Amniotic epithelial cell (primary cell): ENCODE measurements at regions not wholly inside any gene's neighbourhood (a gene's known extent, or its start where the extent isn't known, plus 50 kb on each side); places are given as distances from the start of the nearest gene placed in this dataset.

Source experiments
- DNase-seq: peaks from one replicate; pipeline ENCODE4 v3.0.0-alpha.2; 2010; ENCODE audit warnings: low read depth

DNA sequence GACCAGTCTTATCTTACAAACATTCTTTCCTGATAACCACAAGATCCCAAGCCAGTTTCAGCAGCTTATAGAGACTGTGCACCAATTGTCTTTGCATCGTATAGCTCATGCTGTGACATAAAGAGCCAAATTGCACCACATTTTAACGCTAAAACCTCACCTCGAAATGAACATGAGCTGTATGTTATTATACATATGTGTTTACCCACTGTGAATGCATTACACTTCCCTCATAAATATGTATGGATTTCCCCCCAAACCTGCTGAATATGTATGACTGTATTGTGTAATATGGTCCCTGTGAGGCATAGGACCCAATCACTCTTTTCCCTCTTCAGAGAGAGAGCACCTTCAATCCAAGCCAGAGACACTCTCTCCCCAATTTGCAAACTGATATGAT lies 692.4 kb downstream of the NLGN4X start:
- DNase-seq, result no peak

DNA sequence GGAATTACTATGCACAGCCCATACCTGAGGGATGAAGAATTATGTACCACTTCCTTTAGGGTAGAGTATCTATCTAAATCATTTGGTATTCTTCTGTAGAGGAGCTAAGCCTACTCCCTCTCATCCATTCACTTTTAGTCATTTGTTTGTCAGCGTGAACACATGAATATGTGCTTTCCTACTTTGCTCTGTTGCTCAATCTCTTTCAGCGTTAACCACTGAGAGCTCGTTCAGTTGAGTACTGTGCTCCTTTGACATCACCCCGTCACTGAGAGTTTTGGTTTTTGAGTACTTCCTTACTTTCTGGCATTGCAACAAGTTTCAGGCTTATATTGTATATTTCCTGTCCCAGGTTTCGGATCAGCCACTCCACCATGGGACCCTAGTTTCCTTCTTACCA lies 700.6 kb downstream of the NLGN4X start:
- no peak for DNase-seq

DNA sequence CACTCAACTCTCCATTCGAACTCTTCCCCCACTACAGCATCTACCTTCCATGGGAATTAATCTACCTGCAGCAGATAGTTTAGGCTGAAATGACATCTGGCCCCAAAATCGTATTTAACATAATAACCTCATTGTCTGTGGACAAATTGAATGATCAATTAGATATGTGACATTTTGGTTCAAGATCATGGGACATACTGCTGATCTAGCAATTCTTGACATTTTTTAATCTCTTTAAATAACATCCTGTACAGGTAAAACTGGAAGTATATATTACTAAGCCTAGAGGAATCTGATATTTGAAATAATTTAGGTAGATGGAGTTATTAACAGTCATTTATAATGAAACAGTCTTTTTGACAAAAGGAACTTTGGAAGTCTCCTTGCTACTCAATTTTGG lies 702.5 kb downstream of the NLGN4X start:
- DNase-seq, result no peak

DNA sequence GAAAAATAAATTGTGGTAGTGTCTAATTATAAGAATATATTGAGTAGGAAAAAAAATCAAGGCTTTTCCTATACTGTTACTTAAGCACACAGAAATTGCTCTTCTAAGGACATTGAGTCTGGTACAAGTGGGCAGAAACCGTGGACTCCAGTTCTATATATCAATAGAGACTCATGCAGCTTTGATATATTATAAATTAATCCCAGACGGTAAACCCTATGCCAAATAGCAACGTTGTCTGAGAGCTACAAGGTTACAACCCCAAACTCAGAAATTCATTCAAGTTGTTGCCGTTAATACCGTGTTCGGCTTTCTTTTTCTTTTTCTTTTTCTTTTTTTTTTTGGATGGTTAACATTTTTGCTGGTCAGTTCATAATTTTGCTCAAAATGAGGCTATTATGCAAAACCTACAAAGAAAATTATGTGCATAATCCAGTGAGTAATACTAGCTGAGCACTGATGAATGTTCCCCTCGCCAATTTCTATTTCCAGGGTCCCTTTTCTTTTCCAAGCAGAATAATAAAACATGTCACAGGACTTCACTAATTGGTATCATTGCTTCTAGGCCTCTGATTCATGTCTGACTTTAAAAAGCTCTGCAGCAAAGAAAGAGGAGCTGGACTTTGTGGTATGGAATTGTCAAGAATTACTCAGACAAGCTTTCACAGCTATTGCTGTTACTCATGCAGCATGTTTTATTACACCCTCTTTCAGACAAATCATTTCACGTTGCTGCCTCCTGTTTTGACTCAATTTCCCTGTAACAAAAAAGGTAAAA lies 737.7 kb downstream of the NLGN4X start:
- DNase-seq, result no peak

DNA sequence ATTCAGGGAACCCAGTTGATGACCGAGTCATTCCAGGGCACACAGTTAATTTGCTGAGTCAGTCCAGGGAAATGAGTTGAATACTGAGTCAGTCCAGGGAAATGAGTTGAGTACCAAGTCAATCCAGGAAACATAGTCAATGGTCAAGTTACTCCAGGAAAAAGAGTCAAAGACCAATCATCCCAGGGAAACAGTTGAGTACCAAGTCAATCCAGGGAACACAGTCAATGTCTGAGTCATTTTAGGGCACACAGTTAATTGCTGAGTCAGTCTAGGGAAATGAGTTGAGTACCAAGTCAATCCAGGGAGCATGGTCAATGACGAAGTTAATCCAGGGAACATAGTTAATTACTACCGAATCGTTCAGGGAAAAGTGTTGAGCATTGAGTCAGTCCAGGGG lies 754.4 kb downstream of the NLGN4X start:
- no peak for DNase-seq

DNA sequence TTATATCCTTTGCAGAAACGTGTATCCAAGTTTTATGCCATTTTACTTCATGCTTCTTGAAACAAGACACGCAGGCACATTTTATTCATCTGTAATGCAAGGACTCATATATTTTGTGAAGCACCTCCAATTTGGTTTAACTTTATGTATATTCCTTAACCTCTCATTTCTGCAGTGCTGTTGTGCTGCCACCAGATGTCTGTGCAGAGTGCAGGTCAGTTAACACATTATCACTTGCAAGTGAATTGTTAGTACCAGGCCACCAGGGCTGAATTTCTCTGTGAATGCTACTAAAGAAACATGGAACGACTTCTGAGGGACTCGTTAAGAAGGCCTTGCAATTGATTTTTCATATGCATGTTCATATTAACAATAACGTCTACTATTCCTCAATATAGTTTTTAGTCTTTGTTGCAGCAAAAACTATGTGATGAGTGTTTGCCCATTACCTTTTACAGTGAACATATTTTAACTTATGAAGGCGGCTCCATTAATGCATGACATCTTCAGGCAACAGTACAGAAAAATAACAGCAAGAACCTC lies 770.3 kb downstream of the NLGN4X start:
- no peak for DNase-seq

DNA sequence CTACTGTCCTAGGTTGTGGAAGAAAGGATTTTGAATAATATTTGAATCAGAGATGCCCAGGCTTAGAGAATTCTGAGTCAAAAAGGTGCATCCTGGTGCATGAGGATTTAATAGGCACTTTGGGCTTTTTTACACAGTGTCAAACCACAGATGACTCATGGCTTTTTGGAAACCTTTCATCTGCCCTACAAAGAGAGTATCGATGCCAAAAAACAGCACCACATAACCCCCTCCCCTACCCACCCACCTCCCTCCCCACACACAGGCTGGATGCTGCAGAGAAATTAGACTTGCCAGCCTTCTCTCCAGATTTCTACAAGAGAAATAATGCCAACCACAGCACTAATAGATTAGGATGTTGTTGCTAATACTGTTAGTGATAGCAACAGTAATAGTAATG lies 779.3 kb downstream of the NLGN4X start:
- no peak for DNase-seq

DNA sequence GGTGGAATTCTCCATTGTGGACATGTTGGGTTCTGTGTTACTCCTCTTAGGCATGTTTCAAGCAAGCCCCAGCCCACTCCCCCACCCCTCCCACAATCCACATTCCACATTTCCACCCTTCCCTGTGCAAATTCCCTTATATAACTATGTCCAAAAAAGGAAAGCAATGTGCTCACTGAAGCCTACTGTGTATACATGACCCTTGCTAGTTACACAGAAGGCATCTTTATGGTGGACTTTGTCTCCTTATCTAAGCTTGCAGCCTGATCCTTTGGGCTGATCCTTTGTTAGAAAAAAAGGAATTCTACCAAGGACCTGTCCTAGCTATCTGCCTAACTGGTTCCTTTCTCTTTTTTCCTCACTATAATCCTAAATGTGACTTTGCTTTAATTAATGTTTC lies 796.8 kb downstream of the NLGN4X start:
- DNase-seq, result no peak

DNA sequence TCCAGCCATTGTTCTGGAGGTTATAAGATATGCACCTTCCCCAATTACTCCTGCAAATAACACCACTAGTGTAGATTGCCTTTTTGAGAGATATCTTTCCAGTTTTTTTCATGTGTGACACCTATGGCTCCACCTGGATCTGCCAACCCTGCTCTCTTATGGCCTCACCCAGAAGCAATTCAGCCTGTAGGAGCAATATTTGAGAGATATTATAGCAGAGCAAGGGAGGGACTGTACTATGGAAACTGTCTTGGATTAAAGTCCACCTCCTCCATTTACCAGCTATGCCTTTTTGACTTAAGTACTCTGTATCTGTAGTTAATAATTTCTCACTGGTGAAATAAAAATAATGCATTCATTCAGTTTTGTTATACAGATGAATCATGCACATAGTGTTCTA lies 803.5 kb downstream of the NLGN4X start:
- DNase-seq, result no peak

DNA sequence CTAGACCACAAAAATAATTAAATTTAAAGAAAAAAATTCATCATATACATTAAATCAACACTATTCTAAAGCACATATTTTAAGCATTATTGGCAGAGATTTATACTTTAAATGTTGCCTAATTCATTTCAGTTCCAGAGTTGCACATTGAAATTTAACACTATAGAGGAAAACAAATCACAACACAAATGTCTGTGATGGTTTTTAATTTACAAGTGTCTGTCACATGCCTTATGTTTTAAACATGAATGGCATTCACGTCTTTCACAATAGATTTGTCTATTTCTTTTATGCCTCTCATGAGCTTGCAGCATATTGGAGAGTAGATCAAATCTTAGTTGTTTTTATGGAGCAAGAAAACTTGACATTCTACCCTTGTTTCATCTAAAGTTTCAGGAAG lies 811.3 kb downstream of the NLGN4X start:
- DNase-seq, result no peak

DNA sequence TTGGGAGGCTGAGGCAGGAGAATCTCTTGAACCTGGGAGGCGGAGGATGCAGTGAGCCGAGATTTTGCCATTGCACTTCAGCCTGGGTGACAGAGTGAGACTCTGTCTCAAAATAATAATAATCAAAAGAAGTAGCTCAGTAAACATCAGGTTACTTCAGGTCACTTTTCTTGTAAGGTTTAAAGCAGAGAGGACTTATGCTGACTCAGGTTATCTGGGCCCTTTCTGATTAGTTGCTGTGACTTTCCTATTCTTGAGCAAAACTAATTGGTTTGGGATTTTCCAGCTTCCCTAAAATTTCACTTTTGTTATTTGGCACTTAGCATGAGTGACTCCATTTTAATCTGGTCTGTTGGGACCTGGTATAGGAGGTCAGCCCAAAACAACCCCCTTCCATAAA lies 812.9 kb downstream of the NLGN4X start:
- no peak for DNase-seq

DNA sequence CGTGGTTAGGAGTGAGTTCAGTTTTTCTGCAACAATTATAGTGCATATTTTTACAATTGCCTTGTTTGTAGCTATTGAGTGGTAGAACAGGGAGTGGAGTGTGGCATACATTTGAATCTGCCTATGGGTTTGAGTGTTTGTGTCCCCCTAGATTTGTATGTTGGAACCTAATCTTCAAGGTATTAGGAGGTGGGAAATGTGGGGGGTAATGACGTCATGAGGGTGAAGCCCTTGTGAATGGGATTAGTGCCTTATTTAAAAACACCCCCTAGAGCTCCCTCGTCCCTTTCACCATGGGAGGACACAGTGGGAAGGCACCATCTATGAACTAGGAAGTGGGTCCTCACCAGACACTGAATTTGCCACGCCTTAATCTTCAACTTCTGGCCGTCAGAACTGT lies 819.6 kb downstream of the NLGN4X start:
- DNase-seq, result no peak

DNA sequence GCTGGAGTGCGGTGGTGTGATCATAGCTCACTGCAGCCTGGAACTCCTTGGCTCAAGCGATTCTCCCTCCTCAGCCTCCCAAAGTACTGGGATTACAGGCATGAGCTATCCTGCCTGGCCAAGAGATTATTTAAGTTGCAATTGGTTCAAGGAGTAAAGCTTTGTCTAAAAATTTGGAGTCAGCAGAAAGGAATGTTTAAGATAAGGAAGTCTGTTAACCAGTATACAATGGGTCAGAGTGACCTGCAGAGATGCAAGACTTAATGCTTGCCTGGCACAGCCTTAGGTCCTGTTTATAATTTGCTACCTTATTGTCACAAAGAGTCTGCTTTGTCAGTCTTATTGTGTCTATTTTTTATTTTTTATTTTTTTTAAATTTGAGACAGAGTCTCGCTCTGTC lies 826.2 kb downstream of the NLGN4X start:
- no peak for DNase-seq

DNA sequence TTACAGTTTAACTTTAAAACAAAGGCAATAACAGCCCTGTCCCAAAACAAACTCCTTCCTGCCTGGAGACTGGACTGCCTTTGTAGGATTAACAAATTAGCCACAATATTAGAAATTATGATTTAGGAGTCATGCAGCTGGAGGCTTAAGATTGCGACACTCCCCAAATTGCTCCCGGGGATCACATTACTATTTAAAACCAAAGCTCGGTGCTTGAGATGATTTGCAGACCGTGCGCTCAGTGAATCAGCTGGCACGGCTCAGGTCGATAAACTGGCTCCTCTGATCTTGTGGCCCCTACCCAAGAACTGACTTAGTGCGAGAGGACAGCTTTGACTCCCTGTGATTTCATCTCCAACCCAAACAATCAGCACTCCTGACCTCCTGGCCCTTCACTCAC lies 829.3 kb downstream of the NLGN4X start:
- DNase-seq, result no peak

DNA sequence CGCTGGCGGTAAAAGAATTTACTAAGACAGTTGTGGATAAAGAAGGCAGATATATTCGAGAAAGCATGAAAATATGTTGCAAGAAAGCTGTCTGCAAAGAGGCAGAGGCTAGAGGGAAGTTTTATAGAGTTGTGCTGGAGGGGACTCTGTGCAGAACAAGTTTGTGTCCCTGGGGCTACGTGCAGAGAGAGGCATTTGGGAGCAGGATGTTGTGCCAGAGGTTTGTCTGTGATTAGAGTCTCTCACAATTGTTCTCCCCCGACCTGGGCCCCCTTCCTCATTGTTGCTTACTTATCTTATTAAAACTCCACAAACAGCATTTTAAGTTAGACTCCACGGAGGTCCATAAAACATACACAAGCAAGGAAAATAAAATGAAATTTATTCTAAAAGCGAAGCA lies 831.3 kb downstream of the NLGN4X start:
- DNase-seq, result no peak

DNA sequence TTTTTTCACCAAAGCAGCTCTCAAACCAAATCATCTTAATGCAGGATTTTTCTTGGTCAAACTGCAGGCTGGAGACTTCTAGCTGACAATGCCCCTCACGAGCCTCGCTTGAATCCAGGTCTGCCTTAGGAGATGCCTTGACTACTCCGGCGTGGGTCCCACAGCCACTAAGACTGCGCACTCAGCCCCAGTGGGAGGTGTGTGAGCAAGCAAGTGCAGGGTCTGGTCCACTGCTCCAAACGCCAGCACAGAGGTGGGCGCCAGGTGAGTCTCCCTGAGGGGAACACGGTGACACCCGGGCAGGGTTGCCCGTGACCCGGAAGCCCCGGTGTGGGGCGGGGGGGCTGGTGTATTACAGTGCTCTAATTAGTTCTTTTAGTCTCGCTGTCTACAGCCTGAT lies 838.3 kb downstream of the NLGN4X start:
- DNase-seq, result no peak

DNA sequence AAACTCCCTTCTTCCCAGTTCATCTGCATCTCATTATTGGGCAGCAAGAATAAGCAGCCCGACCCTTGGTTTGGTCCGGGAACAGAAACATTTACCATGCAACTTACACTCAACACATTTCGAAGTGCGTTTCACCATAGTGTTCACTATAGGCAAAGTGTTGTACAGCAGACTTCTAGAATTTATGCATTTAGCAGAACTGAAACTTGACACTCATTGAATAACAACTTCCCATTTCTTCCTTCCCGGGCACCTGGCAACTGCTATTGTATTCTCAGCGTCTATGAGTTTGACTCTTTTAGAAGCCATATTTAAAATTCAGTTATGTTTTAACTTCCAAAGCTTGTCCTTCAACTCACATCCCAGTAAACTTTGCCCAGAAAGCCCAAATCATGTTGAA lies 840.6 kb downstream of the NLGN4X start:
- no peak for DNase-seq

DNA sequence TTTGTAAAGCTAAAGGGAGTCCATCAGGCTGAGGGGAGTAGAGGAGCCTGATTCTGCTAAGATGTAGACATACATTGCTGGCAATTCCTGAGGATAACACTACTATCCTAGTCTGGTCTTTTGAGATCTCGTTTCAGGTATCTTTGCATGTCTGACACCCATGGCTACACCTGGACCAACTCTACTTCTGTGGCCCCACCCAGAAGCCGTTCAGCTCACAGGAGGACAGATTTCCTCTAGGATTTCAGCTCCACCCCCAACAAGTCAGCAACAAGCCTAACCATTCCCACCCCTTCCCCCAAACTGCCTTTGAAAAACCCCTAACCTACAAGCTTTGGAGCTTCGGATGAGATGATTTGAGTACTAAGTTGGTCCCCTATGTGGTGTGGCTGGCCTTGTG lies 848.2 kb downstream of the NLGN4X start:
- DNase-seq, result no peak

DNA sequence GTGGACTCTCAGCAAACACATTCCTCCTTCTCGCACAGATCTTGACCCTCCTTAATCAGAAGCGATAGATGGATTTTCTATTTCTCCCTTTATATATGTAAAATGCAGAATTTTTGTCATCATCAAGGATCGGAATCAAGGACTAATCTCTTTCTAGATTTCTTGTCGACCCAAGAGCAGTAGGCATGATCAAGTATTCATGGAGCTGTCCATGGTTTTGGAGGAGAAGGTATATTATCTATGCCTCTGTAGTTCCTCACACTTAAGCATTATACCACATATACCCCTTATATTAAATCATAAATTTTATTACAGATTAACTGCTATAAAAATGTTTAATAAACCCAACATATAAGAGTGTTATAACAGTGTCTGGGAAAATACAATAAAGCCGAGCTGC lies 886.8 kb downstream of the NLGN4X start:
- DNase-seq, result no peak

DNA sequence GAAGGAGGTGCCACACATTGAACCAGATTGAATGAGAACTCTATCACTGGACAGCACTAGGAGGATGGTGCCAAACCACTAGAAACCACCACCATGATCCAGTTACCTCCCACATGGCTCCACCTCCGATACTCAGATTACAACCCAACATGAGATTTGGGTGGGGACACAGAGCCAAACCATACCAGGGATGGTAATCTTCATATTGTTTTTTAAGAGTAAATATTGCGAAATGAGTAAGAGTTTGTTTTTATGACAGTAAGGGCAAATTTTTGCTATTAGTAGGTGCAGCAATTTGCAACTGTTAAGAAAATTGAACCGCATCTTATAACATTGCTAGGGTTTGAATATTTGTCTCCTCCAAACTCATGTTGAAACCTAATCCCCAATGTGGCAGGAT lies 891.5 kb downstream of the NLGN4X start:
- DNase-seq, result no peak

DNA sequence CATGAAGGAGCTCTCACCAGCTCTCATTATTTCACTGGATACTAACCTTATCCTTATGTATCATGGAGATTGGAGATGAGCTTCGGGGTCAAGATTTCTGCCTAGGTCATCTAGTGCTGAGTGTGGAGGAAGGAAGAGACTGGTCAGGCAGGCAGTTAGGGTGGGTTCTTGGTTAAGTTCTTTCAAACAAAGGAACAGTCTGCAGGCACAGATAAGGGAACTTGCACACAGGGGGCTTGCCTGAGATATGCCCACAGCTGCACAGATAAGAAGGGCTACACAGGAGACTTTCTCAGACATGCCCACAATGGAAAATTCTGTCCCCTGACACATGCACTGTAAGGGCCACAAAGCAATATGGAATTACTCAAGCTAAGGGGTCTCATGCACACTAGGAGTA lies 904.1 kb downstream of the NLGN4X start:
- no peak for DNase-seq

DNA sequence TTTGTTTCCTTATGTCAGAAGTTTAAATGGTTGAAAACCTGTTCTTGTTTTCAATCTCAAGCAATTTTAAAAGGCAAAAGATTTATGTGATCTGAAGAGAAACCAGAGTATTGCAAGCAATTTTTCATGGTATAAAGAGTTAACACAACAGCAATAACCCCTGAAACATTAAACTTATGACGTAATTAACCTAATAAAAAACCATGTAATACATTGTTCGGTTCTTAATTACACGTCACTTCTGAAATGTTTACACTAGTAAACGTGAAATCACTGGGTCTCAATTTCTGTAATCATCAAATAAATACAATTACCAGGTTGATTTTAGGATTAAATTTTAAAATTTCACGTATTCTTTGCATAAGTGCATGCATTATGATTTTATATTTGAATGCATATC lies 914.5 kb downstream of the NLGN4X start:
- DNase-seq, result no peak

DNA sequence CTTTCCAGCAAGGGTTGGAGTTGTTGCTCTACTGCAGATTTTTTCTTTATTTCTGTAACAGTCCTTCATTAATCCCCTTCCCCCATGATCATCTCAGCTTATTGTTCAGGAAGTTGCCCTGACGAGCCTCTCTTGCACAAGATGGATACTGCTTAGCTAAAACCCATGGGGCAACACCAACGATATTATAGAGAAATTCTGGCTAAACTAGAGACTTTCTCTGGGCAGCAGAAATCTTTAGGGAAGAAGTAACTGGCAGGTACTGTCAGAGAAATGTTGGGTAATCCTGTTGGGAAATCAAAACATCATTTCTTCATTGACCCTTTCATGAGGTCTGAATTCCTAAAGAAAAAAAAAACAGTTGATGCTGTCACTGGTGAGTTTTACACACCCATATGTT lies 921.3 kb downstream of the NLGN4X start:
- no peak for DNase-seq

DNA sequence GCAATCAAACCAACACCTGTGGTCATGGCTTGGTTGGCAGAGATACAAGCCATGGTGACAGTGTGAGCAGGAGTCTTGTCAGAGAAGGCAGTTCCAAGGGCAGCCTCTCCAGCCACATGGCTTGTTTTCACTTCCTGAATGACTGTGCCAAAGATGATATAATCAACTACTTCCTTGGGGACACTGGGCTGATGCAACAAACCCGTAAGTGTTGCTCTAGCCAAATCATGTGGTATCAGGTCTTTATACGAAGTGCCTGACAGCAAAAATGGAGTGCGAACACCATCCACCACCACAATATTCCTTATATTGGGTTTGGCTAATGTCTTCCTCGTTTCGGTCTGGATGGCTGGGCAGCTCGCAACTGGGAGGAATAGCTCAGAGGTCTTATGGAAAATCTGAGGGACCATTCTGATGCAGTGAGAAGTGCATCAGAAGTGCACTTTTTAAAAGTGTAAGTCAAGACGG lies 922.0 kb downstream of the NLGN4X start:
- DNase-seq, result no peak
